Astrocyte (in vitro differentiated cells and primary cell): ENCODE measurements at regions not wholly inside any gene's neighbourhood (a gene's known extent, or its start where the extent isn't known, plus 50 kb on each side); places are given as distances from the start of the nearest gene placed in this dataset.

Experiments
- EZH2 ChIP-seq: IDR thresholded peaks from 2 replicates; pipeline ENCODE4 v1.6.1; 2012; ENCODE audit warnings: mild to moderate bottlenecking, low read length, inconsistent platforms; ENCODE audit not compliant: insufficient read depth
- TF ChIP-seq, protein P1 (sequence below): IDR thresholded peaks from 2 replicates; pipeline ENCODE4 v1.5.1; 2011; ENCODE audit warnings: low read depth, mild to moderate bottlenecking, inconsistent platforms, low read length, moderate library complexity; ENCODE audit not compliant: insufficient read depth

- TF ChIP-seq, protein P1, sequence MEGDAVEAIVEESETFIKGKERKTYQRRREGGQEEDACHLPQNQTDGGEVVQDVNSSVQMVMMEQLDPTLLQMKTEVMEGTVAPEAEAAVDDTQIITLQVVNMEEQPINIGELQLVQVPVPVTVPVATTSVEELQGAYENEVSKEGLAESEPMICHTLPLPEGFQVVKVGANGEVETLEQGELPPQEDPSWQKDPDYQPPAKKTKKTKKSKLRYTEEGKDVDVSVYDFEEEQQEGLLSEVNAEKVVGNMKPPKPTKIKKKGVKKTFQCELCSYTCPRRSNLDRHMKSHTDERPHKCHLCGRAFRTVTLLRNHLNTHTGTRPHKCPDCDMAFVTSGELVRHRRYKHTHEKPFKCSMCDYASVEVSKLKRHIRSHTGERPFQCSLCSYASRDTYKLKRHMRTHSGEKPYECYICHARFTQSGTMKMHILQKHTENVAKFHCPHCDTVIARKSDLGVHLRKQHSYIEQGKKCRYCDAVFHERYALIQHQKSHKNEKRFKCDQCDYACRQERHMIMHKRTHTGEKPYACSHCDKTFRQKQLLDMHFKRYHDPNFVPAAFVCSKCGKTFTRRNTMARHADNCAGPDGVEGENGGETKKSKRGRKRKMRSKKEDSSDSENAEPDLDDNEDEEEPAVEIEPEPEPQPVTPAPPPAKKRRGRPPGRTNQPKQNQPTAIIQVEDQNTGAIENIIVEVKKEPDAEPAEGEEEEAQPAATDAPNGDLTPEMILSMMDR, result no peak
- no peak for TF ChIP-seq EZH2
Measured at GRCh38 chr5:167840527-167841130, 450.8 kb upstream of the WWC1 start.
